ENCODE measurements at regions not wholly inside any gene's neighbourhood (a gene's known extent, or its start where the extent isn't known, plus 50 kb on each side); places are given as distances from the start of the nearest gene placed in this dataset.

- H3K27ac ChIP-seq (ENCODE audit: low read length), result no peak overlapping the region
- H2AFZ ChIP-seq (ENCODE audit: low read depth, low read length), result no peak overlapping the region
- H3K36me3 ChIP-seq (ENCODE audit: insufficient read depth, low read length), result no peaks in the 10 kb centered on the region
- TF ChIP-seq EP300 (conservative IDR thresholded peaks at IDR 0.05; ENCODE audit: poor library complexity, severe bottlenecking) (no peak), RAD21 (conservative IDR thresholded peaks at IDR 0.05) (no peak), MXI1 (conservative IDR thresholded peaks at IDR 0.05; ENCODE audit: poor library complexity, severe bottlenecking) (no peak), REST (IDR thresholded peaks at IDR 0.05; ENCODE audit: borderline replicate concordance) (no peak), TAF1 (IDR thresholded peaks at IDR 0.05; ENCODE audit: low read depth) (no peak), POLR2AphosphoS5 (IDR thresholded peaks at IDR 0.05) (no peak), CTCF (IDR thresholded peaks at IDR 0.05; ENCODE audit: poor library complexity, severe bottlenecking) (no peak), EZH2 (IDR thresholded peaks at IDR 0.05; ENCODE audit: borderline replicate concordance, insufficient read depth, low read length, poor library complexity, severe bottlenecking) (no peak), SMC3 (conservative IDR thresholded peaks at IDR 0.05; ENCODE audit: poor library complexity) (no peak)
- H3K9me2 ChIP-seq (ENCODE audit: insufficient read depth, low read length), result no peaks in the 10 kb centered on the region
- no peaks in the 10 kb centered on the region for H3K27me3 ChIP-seq (ENCODE audit: insufficient read depth, low read depth, low read length)
- H3K4me2 ChIP-seq (ENCODE audit: low read length), result no peak overlapping the region
- H3K9me3 ChIP-seq (ENCODE audit: low read length), result no peaks in the 10 kb centered on the region
- H3K4me3 ChIP-seq (ENCODE audit: low read length), result no peak overlapping the region
- H4K20me1 ChIP-seq (ENCODE audit: insufficient read depth), result no peaks in the 10 kb centered on the region
- no peaks in the 10 kb centered on the region for H3F3A ChIP-seq (ENCODE audit: insufficient read depth, low read length, poor library complexity, severe bottlenecking)
- no peak overlapping the region for H3K9ac ChIP-seq (ENCODE audit: low read length)
- H3K79me2 ChIP-seq (replicated peaks; ENCODE audit: insufficient read depth, low read length), result no peaks in the 10 kb centered on the region
These were observed 1883.7 kb upstream of the FLRT2 start for GRCh38 chr14:83646228-83646627.

DNA sequence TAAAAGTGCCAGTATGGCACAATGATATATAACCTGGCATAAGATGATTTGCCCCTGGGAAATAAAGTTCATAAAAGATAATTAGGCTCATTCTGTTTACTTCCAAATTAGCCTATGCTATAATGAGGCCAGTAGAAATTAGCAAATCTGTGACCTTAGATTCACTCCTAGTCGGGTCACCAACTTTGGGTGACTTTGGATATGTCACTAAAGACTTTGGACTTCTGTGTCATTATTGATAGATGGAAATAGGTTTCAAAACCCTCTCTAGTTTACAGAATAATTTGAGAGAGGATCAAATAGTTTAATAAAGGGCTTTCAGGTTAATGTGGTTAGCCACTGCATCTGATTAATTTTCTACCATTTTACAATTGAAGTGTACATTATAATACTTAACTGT, 1869.3 kb upstream of the FLRT2 start:
- Histone ChIP-seq H3K4me2 (ENCODE audit: low read length) (no peak overlapping the region), H3K79me2 (replicated peaks; ENCODE audit: insufficient read depth, low read length) (no peaks in the 10 kb centered on the region), H4K20me1 (ENCODE audit: insufficient read depth) (no peaks in the 10 kb centered on the region), H3K27me3 (ENCODE audit: insufficient read depth, low read depth, low read length) (no peaks in the 10 kb centered on the region), H3K9me3 (ENCODE audit: low read length) (no peaks in the 10 kb centered on the region), H3F3A (ENCODE audit: insufficient read depth, low read length, poor library complexity, severe bottlenecking) (no peaks in the 10 kb centered on the region), H3K9ac (ENCODE audit: low read length) (no peak overlapping the region), H2AFZ (ENCODE audit: low read depth, low read length) (no peak overlapping the region), H3K27ac (ENCODE audit: low read length) (no peak overlapping the region), H3K9me2 (ENCODE audit: insufficient read depth, low read length) (no peaks in the 10 kb centered on the region), H3K36me3 (ENCODE audit: insufficient read depth, low read length) (no peaks in the 10 kb centered on the region), H3K4me3 (ENCODE audit: low read length) (no peak overlapping the region)
- TF ChIP-seq RAD21 (conservative IDR thresholded peaks at IDR 0.05) (no peak), SMC3 (conservative IDR thresholded peaks at IDR 0.05; ENCODE audit: poor library complexity) (no peak), POLR2AphosphoS5 (IDR thresholded peaks at IDR 0.05) (no peak), EZH2 (IDR thresholded peaks at IDR 0.05; ENCODE audit: borderline replicate concordance, insufficient read depth, low read length, poor library complexity, severe bottlenecking) (no peak), EP300 (conservative IDR thresholded peaks at IDR 0.05; ENCODE audit: poor library complexity, severe bottlenecking) (no peak), TAF1 (IDR thresholded peaks at IDR 0.05; ENCODE audit: low read depth) (no peak), REST (IDR thresholded peaks at IDR 0.05; ENCODE audit: borderline replicate concordance) (no peak), CTCF (IDR thresholded peaks at IDR 0.05; ENCODE audit: poor library complexity, severe bottlenecking) (no peak), MXI1 (conservative IDR thresholded peaks at IDR 0.05; ENCODE audit: poor library complexity, severe bottlenecking) (no peak)
